PC-3 (cell line): ENCODE measurements at regions not wholly inside any gene's neighbourhood (a gene's known extent, or its start where the extent isn't known, plus 50 kb on each side); places are given as distances from the start of the nearest gene placed in this dataset.

Source experiments
- ATAC-seq: fragments of 200-7000 bp; cut with Tn5 transposase; 2 replicates; pipeline ENCODE4 v1.9.1; 2020; ENCODE audit warnings: mild to moderate bottlenecking, moderate library complexity
- BruUV-seq: library from RNA; stranded (reverse); fragments of 400-500 nt; replicated peaks from 2 replicates; lab custom pipeline; 2021; lab: Mats Ljungman, UMichigan
- CTCF ChIA-PET: fragments of 300-600 bp; sonication (Branson Sonifier 250); formaldehyde crosslinking; loops from one replicate; lab custom pipeline; 2022; ENCODE audit warnings: antibody characterized with exemption; lab: Charles Lee
- POLR2A ChIA-PET: fragments of 300-600 bp; sonication (Branson Sonifier 250); formaldehyde crosslinking; loops from one replicate; lab custom pipeline; 2022; ENCODE audit warnings: antibody characterized with exemption; ENCODE audit not compliant: unreplicated experiment; lab: Charles Lee
- DNase-seq: peaks from one replicate; pipeline ENCODE4 v3.0.0-alpha.2; 2015
- H2AFZ ChIP-seq: fragments of 300-600 bp; sonication (generic); 2 replicates; pipeline ENCODE4 v1.6.0; 2016; ENCODE audit warnings: antibody characterized with exemption, low read length
- H3F3A ChIP-seq: fragments of 300-600 bp; sonication (generic); one replicate; pipeline ENCODE4 v1.6.0; 2017; ENCODE audit warnings: antibody characterized with exemption, low read length, control low read depth, mild to moderate bottlenecking; ENCODE audit not compliant: unreplicated experiment
- H3K27ac ChIP-seq: fragments of 300-600 bp; sonication (generic); 2 replicates; pipeline ENCODE4 v1.5.1; 2016; ENCODE audit warnings: mild to moderate bottlenecking, low read length
- H3K27me3 ChIP-seq: fragments of 300-600 bp; sonication (generic); 2 replicates; pipeline ENCODE4 v1.6.1; 2016; ENCODE audit warnings: low read length, mixed read lengths
- H3K36me3 ChIP-seq: fragments of 300-600 bp; sonication (generic); 2 replicates; pipeline ENCODE4 v1.6.1; 2016; ENCODE audit warnings: low read depth, mixed run types, low read length, mixed read lengths
- H3K4me1 ChIP-seq: fragments of 300-600 bp; sonication (generic); 2 replicates; pipeline ENCODE4 v1.5.1; 2016; ENCODE audit warnings: low read length; ENCODE audit not compliant: insufficient read depth
- H3K4me2 ChIP-seq: fragments of 300-600 bp; sonication (generic); 2 replicates; pipeline ENCODE4 v1.6.0; 2016; ENCODE audit warnings: low read length
- H3K4me3 ChIP-seq: fragments of 300-600 bp; sonication (generic); 2 replicates; pipeline ENCODE4 v1.5.1; 2016; ENCODE audit warnings: mild to moderate bottlenecking, low read length, mixed read lengths
- H3K79me2 ChIP-seq: fragments of 300-600 bp; sonication (generic); 2 replicates; pipeline ENCODE4 v1.6.1; 2017; ENCODE audit warnings: low read length, mixed read lengths
- H3K9ac ChIP-seq: fragments of 300-600 bp; sonication (generic); 2 replicates; pipeline ENCODE4 v1.6.0; 2016; ENCODE audit warnings: mild to moderate bottlenecking, low read length
- H3K9me2 ChIP-seq: fragments of 300-600 bp; sonication (generic); replicated peaks from 2 replicates; pipeline ENCODE4 v1.6.1; 2016; ENCODE audit warnings: mixed run types, low read length, mixed read lengths
- H3K9me3 ChIP-seq: fragments of 300-600 bp; sonication (generic); 2 replicates; pipeline ENCODE4 v1.6.1; 2016; ENCODE audit warnings: low read length, mixed read lengths
- H4K20me1 ChIP-seq: fragments of 300-600 bp; sonication (generic); 2 replicates; pipeline ENCODE4 v1.6.1; 2016; ENCODE audit warnings: low read length, mixed read lengths
- EZH2 ChIP-seq: fragments of 300-600 bp; sonication (generic); IDR thresholded peaks from one replicate; pipeline ENCODE4 v1.6.1; 2017; ENCODE audit warnings: antibody characterized with exemption, mild to moderate bottlenecking, low read length; ENCODE audit not compliant: unreplicated experiment
- EZH2phosphoT487 ChIP-seq: fragments of 300-600 bp; sonication (generic); IDR thresholded peaks from 2 replicates; pipeline ENCODE4 v1.6.1; 2018; ENCODE audit warnings: mild to moderate bottlenecking, antibody characterized with exemption, low read length, borderline replicate concordance
- intact Hi-C: fragments of 100-400 bp; cut with micrococcal nuclease; formaldehyde crosslinking; loops from 2 replicates; pipeline ENCODE4 v1.9.0; 2023
- TF ChIP-seq, protein P1 (sequence below): fragments of 300-600 bp; sonication (generic); conservative IDR thresholded peaks from 2 replicates; pipeline ENCODE4 v1.5.1; 2017; ENCODE audit warnings: antibody characterized with exemption, low read depth, mild to moderate bottlenecking, low read length

DNA sequence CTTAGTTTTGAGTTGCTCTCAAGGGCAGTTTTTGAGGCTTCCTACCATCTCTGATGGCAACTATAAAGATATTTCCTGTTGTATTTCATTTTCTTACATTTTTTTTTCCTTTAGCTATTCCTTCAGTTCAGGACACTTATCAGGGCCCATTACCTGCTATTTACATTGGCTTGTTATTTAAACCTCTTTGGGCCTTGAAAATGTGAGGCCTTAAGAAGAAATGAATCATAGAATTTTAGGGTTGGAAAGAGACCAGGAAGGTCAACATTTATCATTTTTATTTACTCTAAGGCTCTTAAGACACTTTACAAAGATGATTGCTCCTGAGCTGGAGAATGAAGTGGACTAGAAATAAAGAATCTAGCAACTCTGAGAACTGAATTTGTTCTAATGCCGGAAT, 335.2 kb downstream of the DTWD2 start:
- no peaks in the 10 kb centered on the region for H3K36me3 ChIP-seq
- POLR2A ChIA-PET, result no interaction called here
- H3F3A ChIP-seq, result no peaks in the 10 kb centered on the region
- no peak overlapping the region for H3K4me2 ChIP-seq
- no peaks in the 10 kb centered on the region for H3K4me1 ChIP-seq
- CTCF ChIA-PET, result no interaction called here
- no peaks in the 10 kb centered on the region for H3K9me2 ChIP-seq
- H3K79me2 ChIP-seq, result no peaks in the 10 kb centered on the region
- intact Hi-C loops, result no loop called here
- H3K27me3 ChIP-seq, result no peaks in the 10 kb centered on the region
- no TSS peak for BruUV-seq
- no peak overlapping the region for H2AFZ ChIP-seq
- no peaks in the 10 kb centered on the region for H4K20me1 ChIP-seq
- DNase-seq (no peak), ATAC-seq (no peak)
- no peak overlapping the region for H3K4me3 ChIP-seq
- no peak overlapping the region for H3K27ac ChIP-seq
- TF ChIP-seq, protein P1, sequence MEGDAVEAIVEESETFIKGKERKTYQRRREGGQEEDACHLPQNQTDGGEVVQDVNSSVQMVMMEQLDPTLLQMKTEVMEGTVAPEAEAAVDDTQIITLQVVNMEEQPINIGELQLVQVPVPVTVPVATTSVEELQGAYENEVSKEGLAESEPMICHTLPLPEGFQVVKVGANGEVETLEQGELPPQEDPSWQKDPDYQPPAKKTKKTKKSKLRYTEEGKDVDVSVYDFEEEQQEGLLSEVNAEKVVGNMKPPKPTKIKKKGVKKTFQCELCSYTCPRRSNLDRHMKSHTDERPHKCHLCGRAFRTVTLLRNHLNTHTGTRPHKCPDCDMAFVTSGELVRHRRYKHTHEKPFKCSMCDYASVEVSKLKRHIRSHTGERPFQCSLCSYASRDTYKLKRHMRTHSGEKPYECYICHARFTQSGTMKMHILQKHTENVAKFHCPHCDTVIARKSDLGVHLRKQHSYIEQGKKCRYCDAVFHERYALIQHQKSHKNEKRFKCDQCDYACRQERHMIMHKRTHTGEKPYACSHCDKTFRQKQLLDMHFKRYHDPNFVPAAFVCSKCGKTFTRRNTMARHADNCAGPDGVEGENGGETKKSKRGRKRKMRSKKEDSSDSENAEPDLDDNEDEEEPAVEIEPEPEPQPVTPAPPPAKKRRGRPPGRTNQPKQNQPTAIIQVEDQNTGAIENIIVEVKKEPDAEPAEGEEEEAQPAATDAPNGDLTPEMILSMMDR, result no peak
- TF ChIP-seq EZH2, result no peak
- no peak for TF ChIP-seq EZH2phosphoT487
- no peaks in the 10 kb centered on the region for H3K9me3 ChIP-seq
- H3K9ac ChIP-seq, result no peak overlapping the region

DNA sequence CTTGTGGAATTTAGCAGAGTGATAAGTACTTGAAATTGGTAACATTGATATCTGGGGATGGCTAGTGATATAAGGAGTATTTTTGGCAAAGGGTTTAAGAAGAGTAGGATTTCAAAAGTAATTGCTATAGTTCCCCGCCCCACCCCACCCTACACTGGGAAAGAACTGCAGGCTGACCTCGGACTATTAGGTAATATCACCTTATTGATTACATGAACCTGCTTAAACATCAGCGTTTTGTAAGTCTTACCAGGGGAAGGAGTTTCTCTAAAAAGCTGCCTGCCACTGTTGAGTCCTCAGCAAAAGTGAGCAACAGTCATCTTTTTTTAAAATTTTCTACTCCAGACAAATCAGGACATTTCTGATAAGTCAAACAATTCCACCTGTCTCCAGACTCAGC, 337.3 kb downstream of the DTWD2 start:
- Histone ChIP-seq H3K9me2 (no peaks in the 10 kb centered on the region), H3K4me1 (no peaks in the 10 kb centered on the region), H3K36me3 (no peaks in the 10 kb centered on the region), H3K79me2 (no peaks in the 10 kb centered on the region), H2AFZ (no peak overlapping the region), H3K9ac (no peak overlapping the region), H3K4me2 (no peak overlapping the region), H3K9me3 (no peaks in the 10 kb centered on the region), H3K27ac (no peak overlapping the region), H3K4me3 (no peak overlapping the region), H3F3A (no peaks in the 10 kb centered on the region), H3K27me3 (no peaks in the 10 kb centered on the region), H4K20me1 (no peaks in the 10 kb centered on the region)
- DNase-seq (no peak), ATAC-seq (no peak)
- CTCF ChIA-PET, result no interaction called here
- BruUV-seq, result no TSS peak
- POLR2A ChIA-PET, result no interaction called here
- intact Hi-C loops, result no loop called here
- TF ChIP-seq, protein P1, result no peak
- TF ChIP-seq EZH2phosphoT487 (no peak), EZH2 (no peak)

DNA sequence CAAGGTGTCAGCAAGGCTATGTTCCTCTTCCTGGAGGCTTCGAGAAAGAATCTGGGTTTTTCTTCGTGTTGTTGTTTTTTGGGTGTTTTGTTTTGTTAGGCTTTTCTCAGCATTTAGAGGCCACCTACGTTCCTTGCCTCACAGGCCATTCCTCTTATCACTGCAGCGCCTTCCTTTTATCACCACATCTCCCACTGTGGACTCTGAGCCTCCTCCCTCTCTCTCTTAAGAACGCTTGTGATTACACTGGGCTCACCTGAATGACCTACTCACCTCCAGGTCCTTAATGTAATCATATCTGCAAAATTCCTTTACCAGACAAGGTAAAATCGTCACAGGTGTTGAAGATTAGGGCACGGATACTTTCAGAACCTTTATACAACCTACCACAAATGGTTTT, 340.8 kb downstream of the DTWD2 start:
- no TSS peak for BruUV-seq
- POLR2A ChIA-PET, result no interaction called here
- no peaks in the 10 kb centered on the region for H3K27me3 ChIP-seq
- H2AFZ ChIP-seq, result no peak overlapping the region
- no peak overlapping the region for H3K9ac ChIP-seq
- H3K9me2 ChIP-seq, result no peaks in the 10 kb centered on the region
- H3K9me3 ChIP-seq, result no peaks in the 10 kb centered on the region
- no peaks in the 10 kb centered on the region for H3F3A ChIP-seq
- H3K36me3 ChIP-seq, result no peaks in the 10 kb centered on the region
- TF ChIP-seq EZH2phosphoT487 (no peak), EZH2 (no peak)
- TF ChIP-seq, protein P1, result no peak
- H3K27ac ChIP-seq, result no peak overlapping the region
- no peak overlapping the region for H3K4me3 ChIP-seq
- no peak for DNase-seq
- intact Hi-C loops, result no loop called here
- no peak overlapping the region for H3K4me2 ChIP-seq
- no peaks in the 10 kb centered on the region for H4K20me1 ChIP-seq
- H3K4me1 ChIP-seq, result no peaks in the 10 kb centered on the region
- CTCF ChIA-PET, result no interaction called here
- ATAC-seq, result no peak
- no peaks in the 10 kb centered on the region for H3K79me2 ChIP-seq
